ENCODE measurements at regions not wholly inside any gene's neighbourhood (a gene's known extent, or its start where the extent isn't known, plus 50 kb on each side); places are given as distances from the start of the nearest gene placed in this dataset.

DNA sequence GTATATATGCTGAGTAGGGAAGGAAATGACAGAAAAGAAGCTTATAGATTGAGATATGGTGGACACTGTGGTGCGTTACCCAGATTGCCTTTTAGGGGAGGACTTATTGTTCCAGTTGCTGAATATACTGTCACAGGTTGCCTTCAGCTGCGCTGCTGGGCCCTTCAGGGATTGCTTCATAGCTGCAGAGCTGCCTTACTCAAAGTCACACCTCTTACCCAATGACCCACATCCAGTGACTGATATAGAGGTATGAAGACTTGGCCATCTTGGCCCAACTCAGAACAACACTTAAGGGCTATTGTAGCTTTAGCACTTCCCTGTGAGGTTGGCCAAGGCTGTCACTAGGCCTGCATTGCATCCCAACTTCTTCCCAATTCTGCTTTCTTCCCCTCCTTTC is 63.4 kb upstream of the TMEM164 start:
- TF ChIP-seq, protein P1, sequence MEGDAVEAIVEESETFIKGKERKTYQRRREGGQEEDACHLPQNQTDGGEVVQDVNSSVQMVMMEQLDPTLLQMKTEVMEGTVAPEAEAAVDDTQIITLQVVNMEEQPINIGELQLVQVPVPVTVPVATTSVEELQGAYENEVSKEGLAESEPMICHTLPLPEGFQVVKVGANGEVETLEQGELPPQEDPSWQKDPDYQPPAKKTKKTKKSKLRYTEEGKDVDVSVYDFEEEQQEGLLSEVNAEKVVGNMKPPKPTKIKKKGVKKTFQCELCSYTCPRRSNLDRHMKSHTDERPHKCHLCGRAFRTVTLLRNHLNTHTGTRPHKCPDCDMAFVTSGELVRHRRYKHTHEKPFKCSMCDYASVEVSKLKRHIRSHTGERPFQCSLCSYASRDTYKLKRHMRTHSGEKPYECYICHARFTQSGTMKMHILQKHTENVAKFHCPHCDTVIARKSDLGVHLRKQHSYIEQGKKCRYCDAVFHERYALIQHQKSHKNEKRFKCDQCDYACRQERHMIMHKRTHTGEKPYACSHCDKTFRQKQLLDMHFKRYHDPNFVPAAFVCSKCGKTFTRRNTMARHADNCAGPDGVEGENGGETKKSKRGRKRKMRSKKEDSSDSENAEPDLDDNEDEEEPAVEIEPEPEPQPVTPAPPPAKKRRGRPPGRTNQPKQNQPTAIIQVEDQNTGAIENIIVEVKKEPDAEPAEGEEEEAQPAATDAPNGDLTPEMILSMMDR (conservative IDR thresholded peaks at IDR 0.05 in 1 of 2, IDR thresholded peaks at IDR 0.05 in 1 of 2; ENCODE audit: extremely low read depth in 1 of 2, insufficient read depth in 1 of 2, low read depth in 1 of 2, low read length in 2 of 2), result no peak
- TF ChIP-seq EZH2 (IDR thresholded peaks at IDR 0.05; ENCODE audit: borderline replicate concordance, low read length), result no peak
